ENCODE measurements at regions not wholly inside any gene's neighbourhood (a gene's known extent, or its start where the extent isn't known, plus 50 kb on each side); places are given as distances from the start of the nearest gene placed in this dataset.

DNA sequence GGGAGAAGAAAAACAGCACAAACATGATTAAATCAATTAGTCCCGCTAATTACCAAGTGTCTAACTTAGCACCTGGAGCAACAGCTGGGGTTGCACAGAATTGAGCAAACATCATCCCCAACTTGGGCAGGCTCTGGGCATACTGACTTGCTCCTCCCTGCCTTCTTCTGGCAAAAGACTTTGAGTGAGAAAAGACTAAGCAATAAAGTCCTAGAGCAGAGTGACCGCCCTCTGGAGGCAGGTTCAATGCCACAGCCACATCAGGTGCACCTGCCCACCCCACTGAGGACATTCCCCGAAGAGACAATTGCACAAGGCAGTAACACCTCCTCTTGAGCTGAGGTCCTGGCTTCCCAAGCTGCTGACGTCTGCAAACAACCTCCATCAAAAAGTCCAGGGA is 358.3 kb downstream of the SOX9 start:
- no peak for DNase-seq

DNA sequence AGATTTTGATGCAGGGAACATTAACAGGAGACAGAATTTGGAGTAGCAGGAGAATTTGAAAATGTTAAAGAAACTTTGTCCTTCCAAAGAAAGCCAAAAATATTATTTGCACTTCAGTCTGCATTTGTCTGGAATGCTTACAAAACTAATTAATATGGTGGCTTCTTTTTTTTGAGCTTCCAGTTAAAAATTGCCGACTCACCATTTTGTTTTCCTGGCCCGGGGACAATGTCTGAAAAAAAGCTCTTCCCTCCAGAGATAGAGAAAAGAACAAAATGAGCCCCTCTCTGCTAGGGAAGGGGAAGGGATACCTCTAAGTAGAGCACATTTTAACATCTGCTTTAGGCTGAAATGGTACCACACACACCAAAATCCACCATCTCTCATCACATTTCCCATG is 360.8 kb downstream of the SOX9 start:
- no peak for DNase-seq

DNA sequence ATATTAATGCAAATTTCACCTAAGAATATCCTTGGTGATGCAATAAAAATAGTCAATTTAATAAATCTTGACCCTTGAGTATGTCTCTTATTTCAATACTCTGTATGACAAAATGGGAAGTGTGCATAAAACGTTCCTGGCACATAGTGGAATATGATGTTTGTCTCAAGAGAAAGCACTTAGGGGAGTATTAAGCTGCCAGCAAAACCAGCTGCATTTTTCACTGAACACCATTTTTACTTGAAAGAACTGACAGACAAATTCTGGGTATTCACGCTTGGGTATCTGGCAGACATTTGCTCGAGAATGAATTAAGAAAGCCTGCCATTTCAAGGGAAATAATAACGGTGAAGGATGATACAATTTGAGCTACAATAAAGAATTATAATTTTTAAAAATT is 364.8 kb downstream of the SOX9 start:
- DNase-seq: no peak

DNA sequence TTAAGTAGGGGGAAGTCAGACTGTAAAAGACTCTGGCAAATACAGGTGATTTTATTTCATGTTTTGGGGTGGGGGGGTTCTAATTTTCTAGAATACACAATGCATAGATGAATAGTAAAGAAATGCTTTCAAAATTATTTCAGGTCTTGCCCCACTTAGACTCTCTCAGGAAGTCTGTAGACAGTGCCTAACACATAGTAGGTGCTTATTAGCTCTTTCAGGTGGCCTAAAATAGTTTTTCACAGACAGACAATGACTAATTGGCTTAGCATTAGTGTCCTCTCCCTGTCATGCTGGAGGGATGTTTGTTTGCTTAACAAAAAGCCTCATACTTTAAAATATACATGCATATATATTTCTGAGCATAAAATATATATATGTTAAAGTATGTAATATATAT is 366.0 kb downstream of the SOX9 start:
- DNase-seq: no peak

DNA sequence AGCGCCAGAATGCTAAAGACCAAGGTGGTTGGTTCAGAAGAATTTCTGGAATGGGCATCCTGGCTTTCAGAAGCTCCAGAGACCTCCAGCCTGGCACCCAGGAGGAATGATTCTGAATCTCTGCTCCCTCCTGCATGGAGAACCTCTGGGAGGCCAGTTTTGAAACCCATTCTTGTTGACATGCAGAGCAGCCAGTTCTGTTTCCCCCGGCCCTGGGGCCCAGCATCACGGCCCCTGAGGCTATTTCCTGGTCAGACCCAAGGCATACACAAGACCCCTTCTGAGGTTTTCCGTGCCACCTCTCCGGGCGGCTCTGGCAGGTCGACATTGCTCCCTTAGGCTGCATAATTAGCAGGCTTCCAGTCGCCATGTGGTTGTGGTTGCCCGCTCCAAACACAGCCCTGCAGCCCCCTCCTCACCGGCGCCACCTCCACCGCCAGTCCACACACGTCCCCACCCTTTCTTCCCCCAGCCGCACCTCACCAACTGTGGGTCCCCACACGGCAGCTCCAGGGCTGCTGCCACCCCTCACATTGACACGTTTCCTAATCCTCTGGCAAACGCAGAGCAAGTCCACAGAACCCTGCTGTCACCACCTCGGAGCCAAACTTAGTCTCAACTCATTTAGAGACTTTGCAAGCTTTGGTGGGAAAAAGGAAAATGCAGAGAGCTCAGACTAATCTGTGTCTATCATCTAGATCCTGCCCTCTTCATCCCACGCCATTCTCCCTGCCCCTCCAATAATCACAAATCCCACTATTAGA is 367.1 kb downstream of the SOX9 start:
- no peak for DNase-seq

DNA sequence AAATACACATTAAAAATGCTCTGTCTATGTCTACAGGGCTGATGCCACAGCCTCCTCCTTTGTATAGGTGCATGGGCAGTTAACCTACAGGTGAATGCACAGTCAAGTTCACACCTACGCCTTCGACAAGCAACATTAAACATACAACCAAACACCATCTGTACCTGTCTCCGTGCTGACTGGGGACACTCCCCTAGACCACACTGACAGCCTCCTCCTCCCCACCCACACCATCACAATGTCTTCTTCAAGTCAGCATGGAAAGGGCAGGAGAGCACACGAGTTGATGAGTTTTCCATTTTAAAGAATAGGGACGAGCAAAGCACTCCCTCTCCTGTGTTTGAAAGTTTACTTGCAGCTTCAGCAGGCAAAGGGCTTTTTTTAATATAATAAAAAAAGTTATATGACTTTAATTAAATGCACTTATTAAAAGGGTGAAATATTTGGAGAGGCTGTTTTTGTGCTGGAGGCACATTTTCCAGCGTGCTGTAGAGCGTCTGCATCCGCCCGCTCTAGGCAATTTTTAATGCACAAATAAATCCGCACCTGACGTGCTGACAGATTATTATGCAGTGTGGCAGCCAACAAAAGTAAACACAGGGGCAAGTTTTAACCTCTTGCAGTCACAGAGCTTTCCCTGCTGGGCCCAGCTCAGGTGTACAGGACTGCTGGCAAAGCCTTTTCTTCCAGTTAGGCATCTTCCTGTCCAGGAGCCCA is 367.9 kb downstream of the SOX9 start:
- no peak for DNase-seq

DNA sequence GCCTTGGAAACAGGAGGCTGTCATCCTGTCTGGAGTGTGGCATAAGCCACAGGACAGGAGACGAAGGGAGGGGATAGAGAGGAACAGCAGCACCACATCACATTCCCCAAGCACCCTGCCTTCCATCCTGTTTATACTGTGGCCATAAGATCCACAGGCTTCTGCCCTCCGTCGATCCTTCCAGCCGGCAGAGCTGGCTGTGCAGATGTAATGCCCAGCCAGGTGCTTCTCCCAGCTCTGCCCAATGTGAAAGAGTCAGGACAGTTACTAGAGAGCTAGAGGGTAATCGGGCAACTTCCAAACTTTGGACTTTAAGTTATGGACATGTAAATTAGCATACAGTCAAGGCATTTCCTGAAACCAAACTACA is 368.4 kb downstream of the SOX9 start:
- no peak for DNase-seq

DNA sequence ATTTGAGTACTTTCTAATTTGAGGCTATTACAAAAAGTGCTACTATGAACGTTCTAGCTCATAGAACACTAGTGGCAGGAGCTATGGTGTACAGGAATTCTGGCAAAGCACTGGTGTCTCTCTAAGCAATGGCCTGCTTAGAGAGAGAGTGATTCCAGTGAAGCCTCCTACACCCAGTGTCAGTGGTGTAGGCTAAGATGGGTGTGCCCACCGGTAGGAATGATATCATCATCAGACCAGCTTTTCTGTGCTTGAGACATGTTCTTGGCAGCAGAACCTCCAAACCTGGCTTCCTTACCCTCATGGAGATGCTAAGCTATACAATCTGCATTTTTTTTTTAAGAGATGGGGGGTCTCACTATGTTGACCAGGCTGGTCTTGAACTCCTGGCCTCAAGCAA is 370.3 kb downstream of the SOX9 start:
- DNase-seq: no peak

DNA sequence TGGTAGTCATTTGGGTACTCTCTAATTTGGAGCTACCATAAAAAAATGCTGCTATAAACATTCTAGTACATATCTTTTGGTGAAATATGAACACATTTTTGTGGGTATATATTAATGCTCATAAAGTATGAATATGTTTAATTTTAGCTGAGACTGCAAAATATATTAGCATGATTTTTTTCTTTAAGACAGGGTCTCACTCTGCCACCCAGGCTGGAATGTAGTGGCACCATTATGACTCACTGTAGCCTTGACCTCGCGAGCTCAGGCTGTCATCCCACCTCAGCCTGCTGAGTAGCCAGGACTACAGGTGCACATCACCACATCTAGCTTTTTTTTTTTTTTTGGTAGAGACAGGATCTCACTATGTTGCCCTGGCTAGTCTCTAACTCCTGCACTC is 371.7 kb downstream of the SOX9 start:
- no peak for DNase-seq

DNA sequence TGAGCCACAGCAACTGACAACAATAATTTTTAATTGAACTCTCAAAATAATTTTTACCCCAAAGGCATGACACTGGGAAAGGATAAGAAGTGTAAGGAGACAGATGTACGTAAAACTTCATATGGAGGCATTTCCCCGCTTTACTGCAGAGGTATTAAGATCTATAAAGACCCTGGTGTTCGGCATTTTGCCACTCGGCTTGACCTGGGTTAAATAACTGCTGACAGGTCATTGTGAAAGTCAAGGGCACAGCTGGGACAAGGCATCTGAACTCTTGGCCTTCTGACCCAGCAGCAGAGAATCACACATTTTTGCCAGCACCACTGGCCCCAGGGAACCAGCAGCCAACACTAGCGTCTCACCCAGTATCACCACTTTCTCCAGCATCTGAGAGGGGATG is 372.1 kb downstream of the SOX9 start:
- DNase-seq: no peak

DNA sequence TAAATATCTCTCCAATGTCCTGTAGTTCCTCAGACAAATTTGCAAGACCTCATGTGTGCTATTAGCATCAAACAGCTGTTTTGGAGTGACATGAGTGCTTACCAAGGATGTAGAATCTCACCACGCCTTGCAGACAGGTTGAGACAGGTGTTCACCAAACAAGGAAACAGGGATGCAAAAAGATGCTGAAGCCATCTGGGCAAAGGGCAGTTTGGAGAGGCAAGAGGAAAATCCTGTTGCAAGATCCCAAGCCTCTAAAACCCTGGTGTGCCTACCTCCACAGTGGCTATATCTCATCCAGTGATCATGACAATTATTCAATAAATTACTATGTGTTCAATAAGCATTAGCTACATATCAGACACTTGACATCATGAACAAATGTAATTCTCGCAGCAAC is 373.7 kb downstream of the SOX9 start:
- DNase-seq: no peak

DNA sequence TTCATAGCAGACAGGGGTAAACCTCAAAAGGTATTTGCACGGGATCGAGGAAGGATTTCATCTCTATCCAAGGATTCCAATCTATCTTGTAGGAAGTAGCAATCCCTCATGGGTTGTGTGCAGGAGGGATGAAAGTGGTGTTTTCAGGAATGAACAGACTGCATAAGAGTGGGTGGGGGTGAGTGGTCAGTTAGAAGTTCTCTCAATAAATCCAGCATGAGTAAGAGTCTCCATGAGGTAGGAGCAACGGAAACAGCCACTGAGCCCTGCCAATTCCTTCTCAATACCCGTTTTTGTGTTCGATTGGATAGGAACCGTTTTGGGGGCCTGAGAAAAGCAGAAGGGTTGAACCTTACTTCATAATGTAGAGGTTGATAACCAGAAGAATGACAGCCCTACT is 375.6 kb downstream of the SOX9 start:
- DNase-seq: no peak

DNA sequence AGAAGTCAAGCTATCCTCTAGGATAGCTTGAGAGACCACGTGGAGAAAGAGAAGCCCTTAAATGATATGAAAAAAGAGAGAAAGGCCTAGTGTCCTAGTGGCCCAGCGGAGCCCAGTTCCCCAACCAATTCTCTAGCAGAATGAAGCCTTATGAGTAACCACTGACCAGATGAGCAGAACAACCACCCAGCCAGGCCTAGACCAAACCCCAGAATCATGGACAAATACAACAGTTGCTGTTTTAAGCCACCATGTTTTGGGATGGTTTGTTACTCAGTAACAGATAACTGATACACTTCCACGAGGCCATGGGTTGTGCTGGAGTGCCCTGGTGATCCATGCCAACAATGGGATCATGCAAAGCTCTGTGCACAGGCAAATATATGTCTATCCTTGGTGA is 377.1 kb downstream of the SOX9 start:
- DNase-seq: no peak

DNA sequence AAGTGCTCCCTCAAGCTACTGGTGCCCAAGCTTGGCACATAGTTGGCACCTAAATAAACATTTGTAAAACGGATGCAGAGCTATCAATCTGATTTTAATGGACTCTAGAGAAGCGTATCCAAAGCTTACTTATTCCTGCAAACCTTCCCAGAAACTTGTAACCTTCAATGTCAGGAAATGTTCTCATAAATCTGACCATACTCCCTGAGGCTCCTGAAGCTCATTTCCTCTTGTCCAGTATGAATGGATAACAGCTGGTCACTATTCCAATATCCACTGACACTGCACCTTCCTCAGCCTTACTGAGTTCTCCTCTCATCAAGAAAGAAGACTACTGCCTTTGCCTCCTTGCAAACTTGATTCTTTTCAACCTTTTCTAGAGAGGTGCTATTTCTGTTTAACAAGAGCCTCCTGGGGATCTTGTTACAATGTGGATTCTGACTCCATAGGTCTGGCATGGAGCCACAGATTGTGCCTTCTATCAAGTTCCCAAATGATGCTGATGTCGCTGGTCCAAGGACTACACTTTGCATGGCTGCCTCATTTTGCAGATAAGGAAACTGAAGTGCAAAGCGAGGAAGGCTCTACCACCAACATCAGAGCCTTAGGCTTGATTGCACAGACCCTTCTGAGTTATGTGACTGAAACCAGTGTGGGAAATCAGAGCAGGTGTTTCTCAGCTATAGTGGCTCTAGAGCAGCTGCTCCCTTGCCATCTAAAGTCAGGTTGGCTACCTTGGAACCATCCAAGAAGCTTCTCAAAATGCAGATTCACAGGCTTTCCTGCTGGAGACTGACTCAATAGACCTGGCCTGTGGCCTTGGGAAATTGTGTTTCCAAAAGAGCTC is 377.8 kb downstream of the SOX9 start:
- DNase-seq: peak; percentile 19

DNA sequence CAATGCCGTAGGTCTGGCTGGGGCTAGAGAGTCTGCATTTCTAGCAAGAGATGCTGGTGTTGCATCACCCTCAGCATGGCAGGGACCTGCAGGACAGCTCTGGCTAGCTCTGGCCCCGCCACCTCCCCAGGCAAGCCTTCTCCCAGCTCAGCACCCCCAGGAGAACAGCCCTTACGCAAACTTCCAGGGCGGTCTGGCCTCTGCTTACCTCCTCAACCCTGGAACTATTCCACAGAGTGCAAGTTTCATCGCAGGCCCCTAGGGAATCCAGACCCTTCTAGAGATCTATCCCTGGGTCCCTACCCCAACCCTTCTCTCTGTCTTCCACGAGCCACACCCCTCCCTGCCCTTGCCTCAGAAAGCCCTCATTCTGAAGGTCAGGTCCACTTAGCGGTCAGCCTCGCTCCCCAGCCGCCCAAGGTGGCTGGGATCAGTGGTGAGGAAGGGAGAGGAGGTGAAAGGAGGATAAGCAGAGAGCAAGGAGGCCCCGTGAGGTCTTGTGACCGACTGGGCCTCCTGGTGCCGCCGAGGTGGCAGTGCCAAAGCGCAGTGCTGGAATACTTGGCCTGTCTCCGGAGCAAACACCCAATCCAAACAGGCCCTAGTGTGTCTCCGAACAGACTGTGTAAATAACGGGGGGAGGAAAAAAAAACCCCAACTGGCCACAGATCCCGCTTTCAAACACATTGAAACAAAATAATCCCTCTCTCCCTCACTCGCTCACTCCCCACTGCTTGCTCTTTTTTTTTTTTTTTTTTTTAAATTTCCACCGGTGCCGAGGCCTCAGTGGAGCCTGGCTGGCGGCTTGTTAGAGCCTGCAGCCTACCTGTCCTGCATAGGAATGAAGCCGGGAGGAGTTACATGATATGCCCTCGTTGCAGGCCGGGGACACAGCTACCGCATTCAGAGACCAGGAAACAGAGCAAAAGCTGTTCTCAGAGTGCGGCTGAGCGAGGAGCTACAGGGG is 380.9 kb downstream of the SOX9 start:
- peak; percentile 77 for DNase-seq

DNA sequence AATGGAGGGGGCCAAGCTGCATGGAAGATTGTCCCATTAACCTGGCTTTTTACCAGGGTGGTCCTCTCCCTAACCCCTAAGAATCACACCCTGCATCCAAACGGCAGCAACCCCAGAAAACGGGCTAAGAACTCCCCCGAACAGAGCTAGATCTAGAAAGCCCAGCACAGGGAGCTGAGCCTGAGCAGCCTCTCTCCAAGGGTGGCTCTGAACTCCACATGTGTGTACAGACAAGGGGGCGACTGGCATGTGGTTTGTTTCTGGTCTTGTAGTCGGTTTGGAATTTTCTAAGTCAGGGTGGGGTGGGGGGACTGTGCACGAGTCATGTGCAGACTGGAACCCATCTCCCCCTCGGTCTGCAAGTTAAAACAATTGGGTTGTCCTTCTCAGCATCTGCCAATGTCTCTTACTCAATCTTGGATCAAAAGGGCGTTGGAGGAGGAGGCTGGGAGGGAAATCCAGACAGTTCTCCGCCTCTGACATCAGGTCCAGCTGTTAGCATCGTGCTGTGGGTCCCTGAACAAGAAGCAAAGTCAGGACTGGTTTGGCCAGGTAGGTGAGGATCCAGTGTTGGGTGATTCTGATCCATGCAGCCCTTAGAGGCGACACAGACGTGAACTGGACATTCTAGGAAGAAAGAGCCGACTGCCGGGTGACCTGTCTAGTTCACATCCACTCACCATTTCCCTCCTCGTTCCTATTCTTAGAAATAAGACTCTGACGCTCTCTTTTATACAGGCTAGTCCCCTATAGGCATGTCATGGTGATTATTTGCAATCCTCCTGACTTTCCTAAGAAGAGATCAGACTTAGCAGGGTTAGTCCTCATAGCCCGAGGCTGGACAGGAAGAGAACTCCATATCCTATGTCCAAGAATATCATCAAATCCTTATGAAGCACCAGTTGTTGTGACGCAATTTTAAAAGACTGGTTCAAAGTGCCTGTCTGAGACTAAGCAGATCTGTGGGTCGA is 381.8 kb downstream of the SOX9 start:
- DNase-seq: no peak

DNA sequence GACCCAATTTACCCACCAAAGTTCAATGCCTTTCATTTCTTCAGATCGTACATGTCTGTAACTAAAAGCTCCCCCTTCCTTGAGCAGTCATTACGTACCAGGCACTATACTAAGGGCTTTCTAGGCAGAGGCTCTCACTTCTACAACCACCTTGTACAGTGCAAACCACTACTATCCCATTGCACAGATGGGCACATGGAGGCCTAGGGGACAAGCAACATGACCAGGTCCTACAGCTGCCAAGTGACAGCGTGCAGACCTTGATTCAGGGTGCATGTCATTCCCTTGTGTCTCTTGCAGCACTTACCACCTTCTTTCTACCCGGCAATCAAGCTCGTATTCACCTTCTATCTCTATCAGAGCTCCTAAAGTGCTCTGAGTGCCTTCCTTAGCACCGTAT is 382.7 kb downstream of the SOX9 start:
- DNase-seq: no peak

DNA sequence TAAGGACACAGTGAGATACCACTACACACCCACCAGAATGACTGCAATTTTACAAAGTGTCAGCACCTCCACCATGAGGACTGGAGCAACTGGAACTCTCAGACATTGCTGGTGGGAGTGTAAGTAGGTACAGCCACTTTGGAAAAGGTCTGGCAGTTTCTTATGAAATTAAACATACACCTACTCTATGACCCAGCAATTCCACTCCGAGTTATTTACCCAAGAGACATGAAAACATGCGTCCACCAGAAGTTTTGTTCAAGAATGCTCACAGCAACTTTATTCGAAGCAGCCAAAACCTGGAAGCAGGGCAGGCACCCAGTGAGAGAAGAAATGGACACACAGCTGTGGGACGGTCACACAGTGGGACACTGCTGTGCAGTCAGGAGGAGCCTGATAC is 384.0 kb downstream of the SOX9 start:
- no peak for DNase-seq

DNA sequence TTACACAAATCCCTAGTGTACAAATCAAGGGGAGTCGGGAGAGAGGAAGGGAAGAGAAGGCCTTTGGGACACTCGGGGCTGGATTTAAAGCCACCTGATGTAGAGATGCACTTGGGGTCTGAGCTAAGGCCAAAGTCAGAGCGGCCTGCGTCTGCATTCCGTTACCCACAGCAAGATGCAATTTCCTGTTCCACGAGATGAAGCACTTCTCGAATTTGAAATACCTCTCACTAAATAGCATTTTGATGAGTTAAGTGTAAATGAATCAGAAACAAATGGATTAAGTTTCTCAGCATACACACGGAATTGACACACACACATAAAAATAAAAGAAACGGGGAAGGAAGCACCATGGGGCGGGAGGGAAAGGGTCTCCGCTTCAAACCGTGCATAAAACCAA is 386.0 kb downstream of the SOX9 start:
- no peak for DNase-seq

DNA sequence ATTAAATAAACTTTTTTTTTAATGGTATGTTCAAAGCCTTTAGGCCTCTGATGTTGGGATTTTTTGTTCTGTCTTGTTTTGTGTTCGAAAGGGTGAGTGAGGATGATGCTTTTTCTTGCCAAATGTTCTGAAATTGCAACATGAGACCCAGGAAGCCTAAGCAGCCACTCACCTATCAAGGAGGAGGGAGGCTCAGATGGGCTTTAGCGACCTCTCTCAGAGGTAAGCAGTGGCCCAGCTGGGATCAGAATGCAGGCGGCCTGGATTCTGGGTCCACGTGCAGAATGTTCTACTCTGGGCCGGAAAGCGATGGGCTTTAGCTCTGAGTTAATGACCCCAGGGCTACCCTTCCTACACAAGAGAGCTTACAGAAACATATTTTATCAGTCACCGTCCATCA is 386.6 kb downstream of the SOX9 start:
- no peak for DNase-seq

DNA sequence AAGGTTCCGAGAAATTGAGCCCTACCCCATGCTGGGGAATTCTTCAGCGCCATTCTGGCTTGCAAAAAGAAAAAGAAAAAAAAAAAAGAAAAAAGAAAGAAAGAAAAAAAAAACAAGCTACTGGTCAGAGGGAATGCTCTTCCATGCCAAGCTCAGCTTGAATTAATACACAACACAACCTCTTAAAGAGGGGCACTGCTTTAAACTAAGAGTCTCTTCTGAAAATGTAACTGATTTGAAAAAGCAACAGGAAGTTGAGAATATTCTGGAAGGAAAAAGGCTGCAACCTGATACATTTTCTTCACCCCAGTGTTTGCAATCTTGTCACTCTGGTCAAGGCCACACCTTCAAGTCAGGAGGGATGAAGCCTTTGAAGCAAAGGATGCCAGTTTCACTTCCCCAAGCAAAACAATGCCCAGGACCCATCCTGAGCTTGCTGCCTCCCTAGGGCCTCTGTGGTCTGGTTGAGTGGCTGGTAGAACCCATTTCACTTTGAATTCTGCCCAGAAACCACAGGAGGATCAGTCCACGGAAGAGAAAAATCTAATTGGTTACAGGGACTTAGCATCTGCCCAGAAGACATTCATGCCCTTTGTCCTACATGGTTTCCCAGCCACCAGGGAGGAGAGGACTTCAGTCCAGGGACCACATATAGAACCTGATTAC is 389.7 kb downstream of the SOX9 start:
- no peak for DNase-seq

Data from NCI-H1092 treated with DMSO at 0.1 percent for 48 hours (cell line).